Upper lobe of left lung (tissue), 6 donors: ENCODE measurements at regions not wholly inside any gene's neighbourhood (a gene's known extent, or its start where the extent isn't known, plus 50 kb on each side); places are given as distances from the start of the nearest gene placed in this dataset.

ENCODE experiments used
- ATAC-seq, 2 donors: fragments of 200-7000 bp; cut with Tn5 transposase; one replicate each; pipeline ENCODE4 v1.9.1; 2022; ENCODE audit warnings: mild to moderate bottlenecking in 2 of 2, moderate library complexity in 2 of 2; ENCODE audit not compliant: low FRiP score in 2 of 2
- DNase-seq, 2 donors: peaks; one replicate each; pipeline ENCODE4 v3.0.0-alpha.2; 2019 to 2020
- H3K27ac ChIP-seq, 4 donors: fragments of 200-600 bp; sonication (generic); one replicate each; pipeline ENCODE4 v1.5.1; 2016 to 2019
- H3K27me3 ChIP-seq, 4 donors: fragments of 200-600 bp; sonication (generic); one replicate each; pipeline ENCODE4 v1.5.1; 2017 to 2019
- H3K36me3 ChIP-seq, 4 donors: fragments of 200-600 bp; sonication (generic); one replicate each; pipeline ENCODE4 v1.5.1; 2016 to 2019
- H3K4me1 ChIP-seq, 4 donors: fragments of 200-600 bp; sonication (generic); one replicate each; pipeline ENCODE4 v1.5.1; 2018 to 2019
- H3K4me3 ChIP-seq, 4 donors: fragments of 200-600 bp; sonication (generic); one replicate each; pipeline ENCODE4 v1.5.1; 2017 to 2019; ENCODE audit warnings: mild to moderate bottlenecking in 2 of 4, moderate library complexity in 1 of 4
- H3K9me3 ChIP-seq, 4 donors: fragments of 200-600 bp; sonication (generic); one replicate each; pipeline ENCODE4 v1.5.1; 2018 to 2019
- EP300 ChIP-seq, 4 donors: sonication (generic); formaldehyde crosslinking; IDR thresholded peaks; one replicate each; pipeline ENCODE4 v1.5.1; 2017; ENCODE audit warnings: antibody characterized with exemption in 4 of 4, control low read depth in 2 of 4
- POLR2A ChIP-seq, 4 donors: fragments of 450-650 bp; IDR thresholded peaks; one replicate each; pipeline ENCODE4 v1.5.1; 2016 to 2017; ENCODE audit warnings: antibody characterized with exemption in 4 of 4, mild to moderate bottlenecking in 2 of 4
- POLR2AphosphoS5 ChIP-seq, 2 donors: sonication (generic); formaldehyde crosslinking; IDR thresholded peaks; one replicate each; pipeline ENCODE4 v1.5.1; 2017; ENCODE audit warnings: antibody characterized with exemption in 2 of 2
- WGBS, 2 donors: methylation state at CpG; one replicate each; pipeline ENCODE4 v1.1.5; 2017 to 2018; 5-methylcytosine and 5-hydroxymethylcytosine counted together
- TF ChIP-seq, protein P1 (sequence below), 6 experiments: fragments of 450-650 bp in 4 of 6; fragments of 200-600 bp in 2 of 6; sonication (generic) in 2 of 6; IDR thresholded peaks; one replicate each; pipeline ENCODE4 v1.5.1; 2016 to 2019; ENCODE audit warnings: antibody characterized with exemption in 6 of 6
- donor health status: DM: no; HTN: no; CAD: no; lungs with moderate emphysema.
- donor health status: DM: no; HTN: yes; CAD: no; lungs with severe emphysema.

DNA sequence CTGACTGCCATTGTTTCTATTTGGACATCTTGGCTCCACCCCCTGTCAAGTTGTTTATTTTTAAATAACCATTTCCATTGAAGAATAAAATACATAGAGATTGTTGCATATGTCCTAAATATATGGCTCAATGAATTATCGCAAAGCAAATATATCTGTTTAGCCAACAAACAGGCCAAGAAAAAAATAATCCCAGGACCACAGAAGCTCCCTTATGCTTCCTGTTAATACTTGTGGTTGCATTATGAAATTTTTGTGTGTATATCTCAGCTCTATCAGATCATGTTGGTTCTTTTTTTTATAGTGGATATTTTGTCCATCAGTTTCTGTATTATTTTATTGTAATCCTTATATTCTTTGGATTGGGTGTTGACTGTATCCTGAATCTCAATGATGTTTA is 53.4 kb upstream of the CYP2C8 start:
- H3K4me1 ChIP-seq, result peaks cover 0 to 4% (median 2%) of the 10 kb centered on the region in 4 donors
- DNase-seq, result no peak
- WGBS, 2 donors, result 61 to 83% methylated on average over 1 of the region's 1 CpG

DNA sequence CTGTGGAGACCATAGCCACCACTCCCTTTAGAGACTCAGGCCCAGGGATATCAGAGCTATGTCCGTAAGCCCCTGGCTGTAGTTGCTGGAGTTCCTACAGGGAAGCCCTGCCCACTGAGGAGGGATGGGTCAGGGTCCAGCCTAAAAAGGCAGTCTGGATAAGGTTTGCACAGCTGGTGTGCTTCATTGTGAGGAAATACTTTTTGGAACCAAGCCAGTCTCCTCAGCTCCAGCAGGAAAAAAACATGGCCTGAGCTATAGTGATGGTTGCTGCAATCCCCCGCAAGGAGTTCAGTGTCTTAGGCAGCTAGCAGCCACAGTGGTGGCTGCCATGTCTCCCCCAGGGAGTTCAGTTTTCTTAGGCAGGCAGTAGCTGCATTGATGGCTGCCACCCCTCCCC is 52.6 kb upstream of the CYP2C8 start:
- no peak overlapping the region for H3K4me3 ChIP-seq
- no peak overlapping the region for H3K27ac ChIP-seq
- WGBS, 2 donors, result 47 to 53% methylated on average over 2 of the region's 2 CpGs
- TF ChIP-seq EP300 (IDR thresholded peaks at IDR 0.05) (no peak), POLR2AphosphoS5 (IDR thresholded peaks at IDR 0.05) (no peak), POLR2A (IDR thresholded peaks at IDR 0.05) (no peak)
- TF ChIP-seq, protein P1, sequence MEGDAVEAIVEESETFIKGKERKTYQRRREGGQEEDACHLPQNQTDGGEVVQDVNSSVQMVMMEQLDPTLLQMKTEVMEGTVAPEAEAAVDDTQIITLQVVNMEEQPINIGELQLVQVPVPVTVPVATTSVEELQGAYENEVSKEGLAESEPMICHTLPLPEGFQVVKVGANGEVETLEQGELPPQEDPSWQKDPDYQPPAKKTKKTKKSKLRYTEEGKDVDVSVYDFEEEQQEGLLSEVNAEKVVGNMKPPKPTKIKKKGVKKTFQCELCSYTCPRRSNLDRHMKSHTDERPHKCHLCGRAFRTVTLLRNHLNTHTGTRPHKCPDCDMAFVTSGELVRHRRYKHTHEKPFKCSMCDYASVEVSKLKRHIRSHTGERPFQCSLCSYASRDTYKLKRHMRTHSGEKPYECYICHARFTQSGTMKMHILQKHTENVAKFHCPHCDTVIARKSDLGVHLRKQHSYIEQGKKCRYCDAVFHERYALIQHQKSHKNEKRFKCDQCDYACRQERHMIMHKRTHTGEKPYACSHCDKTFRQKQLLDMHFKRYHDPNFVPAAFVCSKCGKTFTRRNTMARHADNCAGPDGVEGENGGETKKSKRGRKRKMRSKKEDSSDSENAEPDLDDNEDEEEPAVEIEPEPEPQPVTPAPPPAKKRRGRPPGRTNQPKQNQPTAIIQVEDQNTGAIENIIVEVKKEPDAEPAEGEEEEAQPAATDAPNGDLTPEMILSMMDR (IDR thresholded peaks at IDR 0.05), result no peak
- DNase-seq, result no peak
- H3K9me3 ChIP-seq, result peaks cover 0 to 10% (median 0%) of the 10 kb centered on the region in 4 donors
- no peaks in the 10 kb centered on the region for H3K36me3 ChIP-seq
- H3K4me1 ChIP-seq, result peaks cover 0 to 4% (median 2%) of the 10 kb centered on the region in 4 donors
- H3K27me3 ChIP-seq, result no peaks in the 10 kb centered on the region
- peak in 1 of 2 donors; percentile 11 for ATAC-seq

More for the DNA sequence above, 53.4 kb upstream of the CYP2C8 start:
- Histone ChIP-seq H3K27me3 (no peaks in the 10 kb centered on the region), H3K27ac (no peak overlapping the region), H3K36me3 (no peaks in the 10 kb centered on the region), H3K9me3 (peaks cover 0 to 10% (median 0%) of the 10 kb centered on the region in 4 donors), H3K4me3 (no peak overlapping the region)
- no peak for ATAC-seq
- TF ChIP-seq EP300 (IDR thresholded peaks at IDR 0.05) (no peak), POLR2AphosphoS5 (IDR thresholded peaks at IDR 0.05) (no peak), POLR2A (IDR thresholded peaks at IDR 0.05) (no peak)
